ENCODE measurements at regions not wholly inside any gene's neighbourhood (a gene's known extent, or its start where the extent isn't known, plus 50 kb on each side); places are given as distances from the start of the nearest gene placed in this dataset.

- H3K27me3 ChIP-seq (ENCODE audit: control insufficient read depth in 5 of 5, insufficient read depth in 4 of 5, low read length in 5 of 5): no peaks in the 10 kb centered on the region
- H3K27ac ChIP-seq (ENCODE audit: low read depth, low read length): no peak overlapping the region
- peaks cover 13 to 37% (median 31%) of the 10 kb centered on the region in 5 donors for H3K4me1 ChIP-seq (ENCODE audit: control insufficient read depth in 5 of 5, insufficient read depth in 5 of 5, low read length in 5 of 5)
- no peak overlapping the region for H3K4me3 ChIP-seq (ENCODE audit: low read depth in 1 of 5, low read length in 5 of 5)
- no peaks in the 10 kb centered on the region for H3K36me3 ChIP-seq (ENCODE audit: control insufficient read depth in 5 of 5, insufficient read depth in 5 of 5, low read length in 5 of 5)
- H3K9me3 ChIP-seq (ENCODE audit: control insufficient read depth in 5 of 5, low read length in 5 of 5): no peaks in the 10 kb centered on the region
- H3K9ac ChIP-seq (ENCODE audit: low read length in 5 of 5): no peak overlapping the region
Observed at GRCh38 chr7:4616116-4616515, 66.0 kb upstream of the FOXK1 start.

- no peak overlapping the region for H3K27ac ChIP-seq (ENCODE audit: low read depth, low read length)
- no peaks in the 10 kb centered on the region for H3K36me3 ChIP-seq (ENCODE audit: control insufficient read depth in 5 of 5, insufficient read depth in 5 of 5, low read length in 5 of 5)
- peak overlapping the region in 2 of 5 donors; percentile 8 to 31 for H3K4me3 ChIP-seq (ENCODE audit: low read depth in 1 of 5, low read length in 5 of 5)
- H3K4me1 ChIP-seq (ENCODE audit: control insufficient read depth in 5 of 5, insufficient read depth in 5 of 5, low read length in 5 of 5): peaks cover 2 to 31% (median 20%) of the 10 kb centered on the region in 5 donors
- no peaks in the 10 kb centered on the region for H3K27me3 ChIP-seq (ENCODE audit: control insufficient read depth in 5 of 5, insufficient read depth in 4 of 5, low read length in 5 of 5)
- H3K9me3 ChIP-seq (ENCODE audit: control insufficient read depth in 5 of 5, low read length in 5 of 5): peaks cover 0 to 6% (median 0%) of the 10 kb centered on the region in 5 donors
- H3K9ac ChIP-seq (ENCODE audit: low read length in 5 of 5): no peak overlapping the region
Observed at GRCh38 chr7:4621396-4621795, 60.7 kb upstream of the FOXK1 start.

GRCh38 chr7:4626318-4626845 is 55.7 kb upstream of the FOXK1 start:
- no peaks in the 10 kb centered on the region for H3K27me3 ChIP-seq (ENCODE audit: control insufficient read depth in 5 of 5, insufficient read depth in 4 of 5, low read length in 5 of 5)
- peaks cover 0 to 22% (median 7%) of the 10 kb centered on the region in 5 donors for H3K4me1 ChIP-seq (ENCODE audit: control insufficient read depth in 5 of 5, insufficient read depth in 5 of 5, low read length in 5 of 5)
- H3K36me3 ChIP-seq (ENCODE audit: control insufficient read depth in 5 of 5, insufficient read depth in 5 of 5, low read length in 5 of 5): no peaks in the 10 kb centered on the region
- H3K27ac ChIP-seq (ENCODE audit: low read depth, low read length): no peak overlapping the region
- peaks cover 0 to 6% (median 0%) of the 10 kb centered on the region in 5 donors for H3K9me3 ChIP-seq (ENCODE audit: control insufficient read depth in 5 of 5, low read length in 5 of 5)
- H3K4me3 ChIP-seq (ENCODE audit: low read depth in 1 of 5, low read length in 5 of 5): no peak overlapping the region
- H3K9ac ChIP-seq (ENCODE audit: low read length in 5 of 5): no peak overlapping the region

- Histone ChIP-seq H3K4me3 (ENCODE audit: low read depth in 1 of 5, low read length in 5 of 5) (no peak overlapping the region), H3K9ac (ENCODE audit: low read length in 5 of 5) (no peak overlapping the region), H3K9me3 (ENCODE audit: control insufficient read depth in 5 of 5, low read length in 5 of 5) (no peaks in the 10 kb centered on the region), H3K27me3 (ENCODE audit: control insufficient read depth in 5 of 5, insufficient read depth in 4 of 5, low read length in 5 of 5) (peaks cover 0 to 2% (median 0%) of the 10 kb centered on the region in 5 donors), H3K36me3 (ENCODE audit: control insufficient read depth in 5 of 5, insufficient read depth in 5 of 5, low read length in 5 of 5) (no peaks in the 10 kb centered on the region), H3K27ac (ENCODE audit: low read depth, low read length) (no peak overlapping the region), H3K4me1 (ENCODE audit: control insufficient read depth in 5 of 5, insufficient read depth in 5 of 5, low read length in 5 of 5) (peaks cover 7 to 28% (median 14%) of the 10 kb centered on the region in 5 donors)
Observed at GRCh38 chr7:4629287-4629895, 52.7 kb upstream of the FOXK1 start.

- Histone ChIP-seq H3K36me3 (ENCODE audit: control insufficient read depth in 5 of 5, insufficient read depth in 5 of 5, low read length in 5 of 5) (no peaks in the 10 kb centered on the region), H3K27me3 (ENCODE audit: control insufficient read depth in 5 of 5, insufficient read depth in 4 of 5, low read length in 5 of 5) (peaks cover 0 to 2% (median 0%) of the 10 kb centered on the region in 5 donors), H3K9me3 (ENCODE audit: control insufficient read depth in 5 of 5, low read length in 5 of 5) (no peaks in the 10 kb centered on the region), H3K4me1 (ENCODE audit: control insufficient read depth in 5 of 5, insufficient read depth in 5 of 5, low read length in 5 of 5) (peaks cover 7 to 15% (median 12%) of the 10 kb centered on the region in 5 donors), H3K27ac (ENCODE audit: low read depth, low read length) (peak overlapping the region; percentile 54), H3K4me3 (ENCODE audit: low read depth in 1 of 5, low read length in 5 of 5) (peak overlapping the region; percentile 43 to 63 (median 60)), H3K9ac (ENCODE audit: low read length in 5 of 5) (peak overlapping the region in 1 of 5 donors; percentile 77)
Observed at GRCh38 chr7:4631380-4632179, 50.5 kb upstream of the FOXK1 start.

All from subcutaneous abdominal adipose tissue (tissue), 5 donors.